ENCODE measurements at regions not wholly inside any gene's neighbourhood (a gene's known extent, or its start where the extent isn't known, plus 50 kb on each side); places are given as distances from the start of the nearest gene placed in this dataset.

- ATAC-seq (no peak), DNase-seq (no peak)
- Histone ChIP-seq H3K4me1 (no peaks in the 10 kb centered on the region), H3K27me3 (no peaks in the 10 kb centered on the region), H3K9me3 (no peaks in the 10 kb centered on the region), H3K36me3 (no peaks in the 10 kb centered on the region), H3K27ac (no peak overlapping the region), H3K4me3 (no peak overlapping the region)
- TF ChIP-seq CTCF (IDR thresholded peaks at IDR 0.05): no peak
- intact Hi-C loops (cut with DNase I): no loop called here
Measured at GRCh38 chr5:23319901-23320300, 187.5 kb upstream of the PRDM9 start.

GRCh38 chr5:23318960-23319359 is 188.4 kb upstream of the PRDM9 start:
- no peak overlapping the region for H3K4me3 ChIP-seq
- H3K27ac ChIP-seq: no peak overlapping the region
- no peaks in the 10 kb centered on the region for H3K4me1 ChIP-seq
- DNase-seq (no peak), ATAC-seq (no peak)
- intact Hi-C loops (cut with DNase I): no loop called here
- H3K9me3 ChIP-seq: no peaks in the 10 kb centered on the region
- H3K36me3 ChIP-seq: no peaks in the 10 kb centered on the region
- H3K27me3 ChIP-seq: no peaks in the 10 kb centered on the region
- TF ChIP-seq CTCF (IDR thresholded peaks at IDR 0.05): no peak

- Histone ChIP-seq H3K27me3 (no peaks in the 10 kb centered on the region), H3K4me3 (no peak overlapping the region), H3K36me3 (no peaks in the 10 kb centered on the region), H3K9me3 (no peaks in the 10 kb centered on the region), H3K4me1 (no peaks in the 10 kb centered on the region), H3K27ac (no peak overlapping the region)
- no peak for ATAC-seq
- intact Hi-C loops (cut with DNase I): no loop called here
- TF ChIP-seq CTCF (IDR thresholded peaks at IDR 0.05): no peak
- DNase-seq: no peak
Measured at GRCh38 chr5:23318166-23318565, 189.2 kb upstream of the PRDM9 start.

GRCh38 chr5:23316060-23316591 is 191.3 kb upstream of the PRDM9 start:
- Histone ChIP-seq H3K4me3 (no peak overlapping the region), H3K27me3 (no peaks in the 10 kb centered on the region), H3K27ac (no peak overlapping the region), H3K36me3 (no peaks in the 10 kb centered on the region), H3K9me3 (no peaks in the 10 kb centered on the region), H3K4me1 (no peaks in the 10 kb centered on the region)
- no peak for TF ChIP-seq CTCF (IDR thresholded peaks at IDR 0.05)
- intact Hi-C loops (cut with DNase I): no loop called here
- DNase-seq (no peak), ATAC-seq (no peak)

- TF ChIP-seq CTCF (IDR thresholded peaks at IDR 0.05): no peak
- DNase-seq (no peak), ATAC-seq (no peak)
- no peak overlapping the region for H3K4me3 ChIP-seq
- H3K27me3 ChIP-seq: no peaks in the 10 kb centered on the region
- no peaks in the 10 kb centered on the region for H3K9me3 ChIP-seq
- H3K4me1 ChIP-seq: no peaks in the 10 kb centered on the region
- intact Hi-C loops (cut with DNase I): no loop called here
- no peaks in the 10 kb centered on the region for H3K36me3 ChIP-seq
- H3K27ac ChIP-seq: no peak overlapping the region
Measured at GRCh38 chr5:23314827-23315226, 192.6 kb upstream of the PRDM9 start.

- ATAC-seq (no peak), DNase-seq (no peak)
- no peak for TF ChIP-seq CTCF (IDR thresholded peaks at IDR 0.05)
- H3K36me3 ChIP-seq: no peaks in the 10 kb centered on the region
- no peaks in the 10 kb centered on the region for H3K27me3 ChIP-seq
- intact Hi-C loops (cut with DNase I): no loop called here
- H3K4me1 ChIP-seq: no peaks in the 10 kb centered on the region
- no peaks in the 10 kb centered on the region for H3K9me3 ChIP-seq
- no peak overlapping the region for H3K27ac ChIP-seq
- H3K4me3 ChIP-seq: no peak overlapping the region
Measured at GRCh38 chr5:23305055-23305454, 202.4 kb upstream of the PRDM9 start.
